ENCODE measurements at regions not wholly inside any gene's neighbourhood (a gene's known extent, or its start where the extent isn't known, plus 50 kb on each side); places are given as distances from the start of the nearest gene placed in this dataset.

- TF ChIP-seq TAF1 (IDR thresholded peaks at IDR 0.05; ENCODE audit: borderline replicate concordance, insufficient read depth, low read length) = no peak
- no peak for TF ChIP-seq POLR2AphosphoS5 (IDR thresholded peaks at IDR 0.05; ENCODE audit: low read depth, low read length)
- no peak for TF ChIP-seq FOXP2 (optimal IDR thresholded peaks at IDR 0.05; ENCODE audit: borderline replicate concordance, extremely low read depth, extremely low read length, insufficient read depth)
- no peak for TF ChIP-seq REST (IDR thresholded peaks at IDR 0.05; ENCODE audit: insufficient read depth in 1 of 2, low read depth in 2 of 2, low read length in 2 of 2)
- TF ChIP-seq SIN3A (IDR thresholded peaks at IDR 0.05; ENCODE audit: borderline replicate concordance, insufficient read depth, low read length) = no peak
Measured at GRCh38 chr18:78247615-78248289, 731.9 kb upstream of the SALL3 start.

- TF ChIP-seq SIN3A (IDR thresholded peaks at IDR 0.05; ENCODE audit: borderline replicate concordance, insufficient read depth, low read length) = no peak
- no peak for TF ChIP-seq POLR2AphosphoS5 (IDR thresholded peaks at IDR 0.05; ENCODE audit: low read depth, low read length)
- no peak for TF ChIP-seq TAF1 (IDR thresholded peaks at IDR 0.05; ENCODE audit: borderline replicate concordance, insufficient read depth, low read length)
- TF ChIP-seq FOXP2 (optimal IDR thresholded peaks at IDR 0.05; ENCODE audit: borderline replicate concordance, extremely low read depth, extremely low read length, insufficient read depth) = no peak
- no peak for TF ChIP-seq REST (IDR thresholded peaks at IDR 0.05; ENCODE audit: insufficient read depth in 1 of 2, low read depth in 2 of 2, low read length in 2 of 2)
Measured at GRCh38 chr18:78255013-78255412, 724.6 kb upstream of the SALL3 start.

- TF ChIP-seq SIN3A (IDR thresholded peaks at IDR 0.05; ENCODE audit: borderline replicate concordance, insufficient read depth, low read length) (no peak), REST (IDR thresholded peaks at IDR 0.05; ENCODE audit: insufficient read depth in 1 of 2, low read depth in 2 of 2, low read length in 2 of 2) (no peak), FOXP2 (optimal IDR thresholded peaks at IDR 0.05; ENCODE audit: borderline replicate concordance, extremely low read depth, extremely low read length, insufficient read depth) (no peak), TAF1 (IDR thresholded peaks at IDR 0.05; ENCODE audit: borderline replicate concordance, insufficient read depth, low read length) (no peak), POLR2AphosphoS5 (IDR thresholded peaks at IDR 0.05; ENCODE audit: low read depth, low read length) (no peak)
Measured at GRCh38 chr18:78268226-78268988, 711.2 kb upstream of the SALL3 start.

GRCh38 chr18:78271790-78272189, 707.8 kb upstream of the SALL3 start:
- TF ChIP-seq SIN3A (IDR thresholded peaks at IDR 0.05; ENCODE audit: borderline replicate concordance, insufficient read depth, low read length) (no peak), REST (IDR thresholded peaks at IDR 0.05; ENCODE audit: insufficient read depth in 1 of 2, low read depth in 2 of 2, low read length in 2 of 2) (no peak), POLR2AphosphoS5 (IDR thresholded peaks at IDR 0.05; ENCODE audit: low read depth, low read length) (no peak), FOXP2 (optimal IDR thresholded peaks at IDR 0.05; ENCODE audit: borderline replicate concordance, extremely low read depth, extremely low read length, insufficient read depth) (no peak), TAF1 (IDR thresholded peaks at IDR 0.05; ENCODE audit: borderline replicate concordance, insufficient read depth, low read length) (no peak)
